H9 (cell line): ENCODE measurements at regions not wholly inside any gene's neighbourhood (a gene's known extent, or its start where the extent isn't known, plus 50 kb on each side); places are given as distances from the start of the nearest gene placed in this dataset.

Experiments used
- DNase-seq: peaks from one replicate; pipeline ENCODE4 v3.0.0-alpha.2; 2017
- H2AFZ ChIP-seq: one replicate; pipeline ENCODE4 v1.6.1; 2013; ENCODE audit warnings: mild to moderate bottlenecking, low read length, control low read depth, moderate library complexity
- H2AK5ac ChIP-seq: 2 replicates; pipeline ENCODE4 v1.6.1; 2013; ENCODE audit warnings: low read length, control low read depth, mixed read lengths; ENCODE audit not compliant: insufficient read length
- H2BK120ac ChIP-seq: one replicate; pipeline ENCODE4 v1.6.1; 2013; ENCODE audit warnings: low read depth, mild to moderate bottlenecking, low read length, control low read depth, inconsistent platforms; ENCODE audit not compliant: poor library complexity, severe bottlenecking
- H2BK12ac ChIP-seq: 2 replicates; pipeline ENCODE4 v1.6.1; 2013; ENCODE audit warnings: low read length, control low read depth, mixed read lengths, low read depth; ENCODE audit not compliant: insufficient read length
- H2BK15ac ChIP-seq: 2 replicates; pipeline ENCODE4 v1.6.1; 2013; ENCODE audit warnings: low read depth, low read length, control low read depth
- H2BK20ac ChIP-seq: one replicate; pipeline ENCODE4 v1.6.1; 2013; ENCODE audit warnings: low read depth, mild to moderate bottlenecking, low read length, control low read depth, inconsistent platforms; ENCODE audit not compliant: poor library complexity, severe bottlenecking
- H2BK5ac ChIP-seq: 2 replicates; pipeline ENCODE4 v1.6.1; 2013; ENCODE audit warnings: low read length, control low read depth, mixed read lengths; ENCODE audit not compliant: insufficient read length
- H3K14ac ChIP-seq: 2 replicates; pipeline ENCODE4 v1.6.1; 2013; ENCODE audit warnings: low read length, control low read depth; ENCODE audit not compliant: insufficient read depth
- H3K18ac ChIP-seq: 2 replicates; pipeline ENCODE4 v1.6.1; 2013; ENCODE audit warnings: low read depth, mild to moderate bottlenecking, mixed read lengths, low read length, control low read depth; ENCODE audit not compliant: insufficient read length
- H3K23ac ChIP-seq: 2 replicates; pipeline ENCODE4 v1.6.1; 2013; ENCODE audit warnings: low read length, control low read depth, mixed read lengths, low read depth; ENCODE audit not compliant: insufficient read length
- H3K23me2 ChIP-seq: 2 replicates; pipeline ENCODE4 v1.6.1; 2013; ENCODE audit warnings: low read depth, mild to moderate bottlenecking, mixed read lengths, low read length, control low read depth; ENCODE audit not compliant: insufficient read length, poor library complexity, severe bottlenecking
- H3K27ac ChIP-seq: 2 replicates; pipeline ENCODE4 v1.5.1; 2013; ENCODE audit warnings: low read length, control low read depth, mixed read lengths, low read depth; ENCODE audit not compliant: insufficient read length
- H3K27me3 ChIP-seq: 2 replicates; pipeline ENCODE4 v1.6.1; 2013; ENCODE audit warnings: low read length, control low read depth, inconsistent platforms; ENCODE audit not compliant: insufficient read depth
- H3K4ac ChIP-seq: 2 replicates; pipeline ENCODE4 v1.6.1; 2013; ENCODE audit warnings: low read depth, mild to moderate bottlenecking, control low read depth, inconsistent platforms, low read length, moderate library complexity
- H3K4me1 ChIP-seq: 2 replicates; pipeline ENCODE4 v1.6.1; 2013; ENCODE audit warnings: low read length, control low read depth, inconsistent platforms; ENCODE audit not compliant: insufficient read depth
- H3K4me2 ChIP-seq: 2 replicates; pipeline ENCODE4 v1.6.1; 2013; ENCODE audit warnings: low read length, control low read depth, mixed read lengths; ENCODE audit not compliant: insufficient read length, insufficient read depth
- H3K56ac ChIP-seq: 2 replicates; pipeline ENCODE4 v1.6.1; 2013; ENCODE audit warnings: low read depth, mild to moderate bottlenecking, mixed read lengths, low read length, control low read depth; ENCODE audit not compliant: insufficient read length
- H3K79me1 ChIP-seq: 2 replicates; pipeline ENCODE4 v1.6.1; 2013; ENCODE audit warnings: low read depth, mild to moderate bottlenecking, moderate library complexity, low read length, control low read depth, inconsistent platforms; ENCODE audit not compliant: insufficient read depth, poor library complexity, severe bottlenecking
- H3K79me2 ChIP-seq: 2 replicates; pipeline ENCODE4 v1.6.1; 2013; ENCODE audit warnings: low read length, control low read depth, inconsistent platforms; ENCODE audit not compliant: insufficient read depth
- H3K9ac ChIP-seq: 2 replicates; pipeline ENCODE4 v1.6.1; 2013; ENCODE audit warnings: low read length, control low read depth, mixed read lengths; ENCODE audit not compliant: insufficient read length; ENCODE audit errors: extremely low read depth
- H3K9me3 ChIP-seq: one replicate; pipeline ENCODE4 v1.6.1; 2013; ENCODE audit warnings: low read depth, low read length, inconsistent platforms; ENCODE audit not compliant: control insufficient read depth
- H3T11ph ChIP-seq: one replicate; pipeline ENCODE4 v1.6.1; 2013; ENCODE audit warnings: mild to moderate bottlenecking, low read length, control low read depth, inconsistent platforms
- H4K20me1 ChIP-seq: one replicate; pipeline ENCODE4 v1.6.1; 2013; ENCODE audit not compliant: control insufficient read depth, insufficient read length, insufficient read depth
- H4K5ac ChIP-seq: 2 replicates; pipeline ENCODE4 v1.6.1; 2013; ENCODE audit warnings: low read depth, mild to moderate bottlenecking, mixed read lengths, low read length, control low read depth; ENCODE audit not compliant: insufficient read length
- H4K8ac ChIP-seq: replicated peaks from 2 replicates; pipeline ENCODE4 v1.6.1; 2013; ENCODE audit warnings: low read length, control low read depth, mixed read lengths, low read depth; ENCODE audit not compliant: insufficient read length
- H4K91ac ChIP-seq: 2 replicates; pipeline ENCODE4 v1.6.1; 2013; ENCODE audit warnings: low read depth, mild to moderate bottlenecking, moderate library complexity, mixed read lengths, low read length, control low read depth; ENCODE audit not compliant: insufficient read length
- H3K27ac Mint-ChIP-seq, 3 experiments: 2 replicates in 2 of 3; 3 replicates in 1 of 3; pipeline ENCODE4 v1.8.0; 2020 to 2021; ENCODE audit warnings: mixed read lengths in 3 of 3, mild to moderate bottlenecking in 1 of 3, moderate library complexity in 1 of 3
- H3K27me3 Mint-ChIP-seq: 2 replicates; pipeline ENCODE4 v1.8.0; 2021; ENCODE audit warnings: low read depth, mild to moderate bottlenecking, moderate library complexity, mixed read lengths
- H3K36me3 Mint-ChIP-seq, 3 experiments: 2 replicates in 2 of 3; 3 replicates in 1 of 3; pipeline ENCODE4 v1.8.0; 2020 to 2021; ENCODE audit warnings: low read depth in 3 of 3, mixed read lengths in 3 of 3; ENCODE audit not compliant: insufficient read depth in 1 of 3
- H3K4me1 Mint-ChIP-seq, 2 experiments: 2 replicates each; pipeline ENCODE4 v1.8.0; 2020; ENCODE audit warnings: mixed read lengths in 2 of 2
- H3K4me3 Mint-ChIP-seq, 2 experiments: 2 replicates in 1 of 2; 3 replicates in 1 of 2; pipeline ENCODE4 v1.8.0; 2020 to 2021; ENCODE audit warnings: mild to moderate bottlenecking in 2 of 2, mixed read lengths in 2 of 2, moderate library complexity in 1 of 2
- H3K9me3 Mint-ChIP-seq, 2 experiments: 2 replicates in 1 of 2; 3 replicates in 1 of 2; pipeline ENCODE4 v1.8.0; 2020; ENCODE audit warnings: mild to moderate bottlenecking in 2 of 2, mixed read lengths in 2 of 2, moderate library complexity in 1 of 2
- CTCF ChIP-seq: fragments of 200-600 bp; sonication (generic); conservative IDR thresholded peaks from 3 replicates; pipeline ENCODE4 v1.8.0; 2021; ENCODE audit warnings: antibody characterized with exemption, mild to moderate bottlenecking

GRCh38 chr2:190742431-190742830 lies 93.5 kb downstream of the NAB1 start:
- Mint-ChIP-seq H3K27me3 (peaks cover 1% of the 10 kb centered on the region; the same call in 1 of the 2 replicates), H3K4me3 (no peak overlapping the region), H3K4me1 (peaks cover 4 to 6% of the 10 kb centered on the region in 2 experiments; a peak in 3 of 4 replicates), H3K27ac (no peak overlapping the region), H3K36me3 (peaks cover 0 to 8% (median 3%) of the 10 kb centered on the region in 3 experiments; a peak in 3 of 7 replicates), H3K9me3 (peaks cover 8 to 11% of the 10 kb centered on the region in 2 experiments; a peak in 3 of 5 replicates)
- Histone ChIP-seq H3K27ac (no peak overlapping the region), H3K23me2 (no peaks in the 10 kb centered on the region), H3K4me2 (no peak overlapping the region), H3K4ac (no peak overlapping the region), H4K20me1 (no peaks in the 10 kb centered on the region), H4K5ac (no peak overlapping the region), H3K56ac (no peak overlapping the region), H3K4me1 (peaks cover 2% of the 10 kb centered on the region; the same call in 1 of the 2 replicates), H3K9me3 (no peaks in the 10 kb centered on the region), H2BK20ac (no peak overlapping the region), H4K8ac (no peak overlapping the region), H2BK12ac (no peak overlapping the region), H4K91ac (no peak overlapping the region), H3K79me2 (no peaks in the 10 kb centered on the region), H3K14ac (no peak overlapping the region), H3K27me3 (no peaks in the 10 kb centered on the region), H3T11ph (no peak overlapping the region), H2BK15ac (no peak overlapping the region), H2BK5ac (no peak overlapping the region), H3K79me1 (no peaks in the 10 kb centered on the region), H2AFZ (no peak overlapping the region), H3K18ac (no peak overlapping the region), H3K23ac (no peak overlapping the region), H2BK120ac (no peak overlapping the region), H3K9ac (no peak overlapping the region), H2AK5ac (no peak overlapping the region)
- TF ChIP-seq CTCF = no peak
- DNase-seq = no peak
